Hepatocyte (in vitro differentiated cells): ENCODE measurements at regions not wholly inside any gene's neighbourhood (a gene's known extent, or its start where the extent isn't known, plus 50 kb on each side); places are given as distances from the start of the nearest gene placed in this dataset.

Experiments used
- EZH2phosphoT487 ChIP-seq: fragments of 200-600 bp; sonication (generic); IDR thresholded peaks from one replicate; pipeline ENCODE4 v1.6.1; 2018; ENCODE audit warnings: antibody characterized with exemption, mild to moderate bottlenecking, low read depth, moderate library complexity; ENCODE audit not compliant: unreplicated experiment, severe bottlenecking
- TF ChIP-seq, protein P1 (sequence below): fragments of 200-600 bp; sonication (generic); IDR thresholded peaks from 2 replicates; pipeline ENCODE4 v1.5.1; 2016; ENCODE audit warnings: antibody characterized with exemption, mild to moderate bottlenecking; ENCODE audit not compliant: poor library complexity

DNA sequence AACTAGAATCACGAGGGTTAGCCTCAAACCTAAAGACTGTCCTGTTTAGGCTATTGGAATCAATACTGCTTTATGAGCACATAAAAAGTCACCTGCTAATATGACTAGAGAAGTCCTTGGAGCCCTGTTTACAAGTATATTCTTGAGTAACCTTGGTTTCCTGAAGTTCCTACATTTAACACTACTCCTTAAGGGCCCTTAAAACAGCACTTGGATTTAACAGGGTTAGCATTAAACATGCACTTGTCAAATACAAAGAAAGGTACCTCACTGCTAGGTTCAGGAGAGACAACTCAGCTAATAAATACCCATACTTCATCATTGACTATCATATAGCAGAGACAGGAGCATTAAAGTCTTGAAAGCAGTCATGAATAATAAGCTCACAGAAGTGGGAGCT, 96.7 kb downstream of the SLC5A7 start:
- TF ChIP-seq, protein P1, sequence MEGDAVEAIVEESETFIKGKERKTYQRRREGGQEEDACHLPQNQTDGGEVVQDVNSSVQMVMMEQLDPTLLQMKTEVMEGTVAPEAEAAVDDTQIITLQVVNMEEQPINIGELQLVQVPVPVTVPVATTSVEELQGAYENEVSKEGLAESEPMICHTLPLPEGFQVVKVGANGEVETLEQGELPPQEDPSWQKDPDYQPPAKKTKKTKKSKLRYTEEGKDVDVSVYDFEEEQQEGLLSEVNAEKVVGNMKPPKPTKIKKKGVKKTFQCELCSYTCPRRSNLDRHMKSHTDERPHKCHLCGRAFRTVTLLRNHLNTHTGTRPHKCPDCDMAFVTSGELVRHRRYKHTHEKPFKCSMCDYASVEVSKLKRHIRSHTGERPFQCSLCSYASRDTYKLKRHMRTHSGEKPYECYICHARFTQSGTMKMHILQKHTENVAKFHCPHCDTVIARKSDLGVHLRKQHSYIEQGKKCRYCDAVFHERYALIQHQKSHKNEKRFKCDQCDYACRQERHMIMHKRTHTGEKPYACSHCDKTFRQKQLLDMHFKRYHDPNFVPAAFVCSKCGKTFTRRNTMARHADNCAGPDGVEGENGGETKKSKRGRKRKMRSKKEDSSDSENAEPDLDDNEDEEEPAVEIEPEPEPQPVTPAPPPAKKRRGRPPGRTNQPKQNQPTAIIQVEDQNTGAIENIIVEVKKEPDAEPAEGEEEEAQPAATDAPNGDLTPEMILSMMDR, result no peak
- TF ChIP-seq EZH2phosphoT487, result no peak
